ENCODE measurements at regions not wholly inside any gene's neighbourhood (a gene's known extent, or its start where the extent isn't known, plus 50 kb on each side); places are given as distances from the start of the nearest gene placed in this dataset.

GRCh38 chr14:65819569-65819968 lies 407.0 kb downstream of the FUT8 start:
- TF ChIP-seq CTCF (conservative IDR thresholded peaks at IDR 0.05; ENCODE audit: low read depth, low read length) (no peak), EZH2 (IDR thresholded peaks at IDR 0.05; ENCODE audit: borderline replicate concordance, low read depth, low read length, poor library complexity, severe bottlenecking) (no peak)
